Karpas-422 (cell line): ENCODE measurements at regions not wholly inside any gene's neighbourhood (a gene's known extent, or its start where the extent isn't known, plus 50 kb on each side); places are given as distances from the start of the nearest gene placed in this dataset.

Experiments
- DNase-seq: peaks from one replicate; pipeline ENCODE4 v3.0.0-alpha.2; 2015
- H2AFZ ChIP-seq: fragments of 200-600 bp; sonication (generic); 2 replicates; pipeline ENCODE4 v1.6.1; 2014; ENCODE audit warnings: antibody characterized with exemption, low read length, mixed read lengths
- H3K27ac ChIP-seq: fragments of 200-600 bp; sonication (generic); 2 replicates; pipeline ENCODE4 v1.5.1; 2014; ENCODE audit warnings: mild to moderate bottlenecking, low read length, moderate library complexity
- H3K27me3 ChIP-seq: fragments of 200-600 bp; sonication (generic); 2 replicates; pipeline ENCODE4 v1.6.1; 2014; ENCODE audit warnings: low read length, mixed read lengths
- H3K36me3 ChIP-seq: fragments of 200-600 bp; sonication (generic); 2 replicates; pipeline ENCODE4 v1.6.1; 2014; ENCODE audit warnings: low read length, mixed read lengths; ENCODE audit not compliant: insufficient read depth
- H3K4me1 ChIP-seq: fragments of 200-600 bp; sonication (generic); 2 replicates; pipeline ENCODE4 v1.6.1; 2014; ENCODE audit warnings: mild to moderate bottlenecking, low read length, mixed read lengths
- H3K4me2 ChIP-seq: fragments of 200-600 bp; sonication (generic); 2 replicates; pipeline ENCODE4 v1.6.1; 2014; ENCODE audit warnings: low read length, low read depth, mild to moderate bottlenecking; ENCODE audit not compliant: poor library complexity, severe bottlenecking
- H3K4me3 ChIP-seq: fragments of 200-600 bp; sonication (generic); 2 replicates; pipeline ENCODE4 v1.5.1; 2014; ENCODE audit warnings: mild to moderate bottlenecking, antibody characterized with exemption, low read length, mixed read lengths
- H3K79me2 ChIP-seq: fragments of 200-600 bp; sonication (generic); 2 replicates; pipeline ENCODE4 v1.6.1; 2014; ENCODE audit warnings: mild to moderate bottlenecking, low read length, mixed read lengths
- H3K9ac ChIP-seq: fragments of 200-600 bp; sonication (generic); 2 replicates; pipeline ENCODE4 v1.6.0; 2014; ENCODE audit warnings: low read length
- H3K9me2 ChIP-seq: fragments of 200-600 bp; sonication (generic), shearing (Covaris generic); replicated peaks from 2 replicates; pipeline ENCODE4 v1.6.0; 2014; ENCODE audit warnings: mild to moderate bottlenecking, low read length, moderate library complexity; ENCODE audit not compliant: insufficient read depth
- H3K9me3 ChIP-seq: fragments of 300-700, 200-600 bp; sonication (generic); 2 replicates; pipeline ENCODE4 v1.6.1; 2014; ENCODE audit warnings: low read length, mixed read lengths
- H4K20me1 ChIP-seq: fragments of 200-600 bp; sonication (generic); 2 replicates; pipeline ENCODE4 v1.6.1; 2014; ENCODE audit warnings: mild to moderate bottlenecking, antibody characterized with exemption, low read length, low read depth; ENCODE audit not compliant: insufficient read depth

- no peak overlapping the region for H3K27ac ChIP-seq
- DNase-seq, result no peak
- H3K27me3 ChIP-seq, result no peaks in the 10 kb centered on the region
- H3K9me3 ChIP-seq, result peaks cover 35% of the 10 kb centered on the region
- H2AFZ ChIP-seq, result no peak overlapping the region
- no peaks in the 10 kb centered on the region for H3K4me1 ChIP-seq
- H3K79me2 ChIP-seq, result no peaks in the 10 kb centered on the region
- no peak overlapping the region for H3K4me3 ChIP-seq
- no peaks in the 10 kb centered on the region for H3K36me3 ChIP-seq
- no peaks in the 10 kb centered on the region for H4K20me1 ChIP-seq
- no peak overlapping the region for H3K9ac ChIP-seq
- no peaks in the 10 kb centered on the region for H3K9me2 ChIP-seq
- H3K4me2 ChIP-seq, result no peak overlapping the region
Measured at GRCh38 chr1:189851806-189852367, 625.8 kb downstream of the BRINP3 start.

GRCh38 chr1:189859385-189859977 is 618.2 kb downstream of the BRINP3 start:
- no peak overlapping the region for H3K27ac ChIP-seq
- H3K4me3 ChIP-seq, result no peak overlapping the region
- no peaks in the 10 kb centered on the region for H3K79me2 ChIP-seq
- H3K27me3 ChIP-seq, result no peaks in the 10 kb centered on the region
- H3K36me3 ChIP-seq, result no peaks in the 10 kb centered on the region
- H3K9me2 ChIP-seq, result no peaks in the 10 kb centered on the region
- peak overlapping the region; percentile 46; the same call in 1 of the 2 replicates for H2AFZ ChIP-seq
- H4K20me1 ChIP-seq, result no peaks in the 10 kb centered on the region
- no peak overlapping the region for H3K4me2 ChIP-seq
- no peak overlapping the region for H3K9ac ChIP-seq
- peak; percentile 73 for DNase-seq
- peaks cover 30% of the 10 kb centered on the region for H3K9me3 ChIP-seq
- H3K4me1 ChIP-seq, result no peaks in the 10 kb centered on the region

GRCh38 chr1:189866606-189867005 is 611.1 kb downstream of the BRINP3 start:
- Histone ChIP-seq H3K27ac (no peak overlapping the region), H2AFZ (no peak overlapping the region), H3K79me2 (no peaks in the 10 kb centered on the region), H3K36me3 (no peaks in the 10 kb centered on the region), H3K4me2 (no peak overlapping the region), H3K4me1 (no peaks in the 10 kb centered on the region), H3K27me3 (no peaks in the 10 kb centered on the region), H3K9me2 (no peaks in the 10 kb centered on the region), H3K9me3 (peaks cover 3% of the 10 kb centered on the region; the same call in 1 of the 2 replicates), H3K9ac (no peak overlapping the region), H3K4me3 (no peak overlapping the region), H4K20me1 (no peaks in the 10 kb centered on the region)
- no peak for DNase-seq

DNA sequence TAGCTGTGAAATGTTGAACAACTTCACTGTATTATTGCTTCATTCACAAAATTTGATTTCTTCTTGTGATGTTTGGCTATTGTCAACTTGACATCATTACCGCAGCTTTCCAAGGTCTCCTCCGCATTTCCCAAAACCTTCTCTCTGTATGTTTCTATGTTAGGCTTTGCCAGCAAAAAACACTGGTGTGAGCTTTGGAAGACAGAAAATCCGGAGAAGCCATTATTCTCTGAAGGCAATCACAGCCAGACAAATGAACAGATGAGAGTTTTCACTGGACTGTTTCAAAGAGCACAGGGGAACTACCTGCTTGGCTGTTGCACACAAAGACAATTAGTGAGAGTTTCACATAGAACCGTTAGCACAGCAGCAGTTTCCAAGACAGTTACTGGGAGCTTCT is 609.6 kb downstream of the BRINP3 start:
- Histone ChIP-seq H3K9ac (no peak overlapping the region), H3K9me3 (no peaks in the 10 kb centered on the region; the same call in 1 of the 2 replicates), H3K4me3 (no peak overlapping the region), H3K79me2 (no peaks in the 10 kb centered on the region), H3K36me3 (no peaks in the 10 kb centered on the region), H2AFZ (no peak overlapping the region), H3K9me2 (no peaks in the 10 kb centered on the region), H4K20me1 (no peaks in the 10 kb centered on the region), H3K4me1 (no peaks in the 10 kb centered on the region), H3K27me3 (no peaks in the 10 kb centered on the region), H3K4me2 (no peak overlapping the region), H3K27ac (no peak overlapping the region)
- DNase-seq, result no peak

- Histone ChIP-seq H3K4me1 (no peaks in the 10 kb centered on the region), H3K79me2 (no peaks in the 10 kb centered on the region), H3K27ac (no peak overlapping the region), H3K4me3 (no peak overlapping the region), H2AFZ (no peak overlapping the region), H3K9me2 (no peaks in the 10 kb centered on the region), H3K4me2 (no peak overlapping the region), H3K9ac (no peak overlapping the region), H3K9me3 (peaks cover 17% of the 10 kb centered on the region), H3K36me3 (no peaks in the 10 kb centered on the region), H4K20me1 (no peaks in the 10 kb centered on the region), H3K27me3 (no peaks in the 10 kb centered on the region)
- DNase-seq, result no peak
Measured at GRCh38 chr1:189874715-189875435, 602.8 kb downstream of the BRINP3 start.

GRCh38 chr1:189880135-189880534 is 597.5 kb downstream of the BRINP3 start:
- Histone ChIP-seq H2AFZ (no peak overlapping the region), H3K36me3 (no peaks in the 10 kb centered on the region), H3K4me1 (no peaks in the 10 kb centered on the region), H3K4me2 (no peak overlapping the region), H3K79me2 (no peaks in the 10 kb centered on the region), H4K20me1 (no peaks in the 10 kb centered on the region), H3K9me3 (peaks cover 21% of the 10 kb centered on the region), H3K27ac (no peak overlapping the region), H3K27me3 (no peaks in the 10 kb centered on the region), H3K4me3 (no peak overlapping the region), H3K9me2 (no peaks in the 10 kb centered on the region), H3K9ac (no peak overlapping the region)
- no peak for DNase-seq

- H3K4me3 ChIP-seq, result no peak overlapping the region
- H3K27me3 ChIP-seq, result no peaks in the 10 kb centered on the region
- H3K4me2 ChIP-seq, result no peak overlapping the region
- no peak for DNase-seq
- H3K9ac ChIP-seq, result no peak overlapping the region
- H3K36me3 ChIP-seq, result no peaks in the 10 kb centered on the region
- peaks cover 4% of the 10 kb centered on the region; the same call in 1 of the 2 replicates for H3K9me3 ChIP-seq
- H3K27ac ChIP-seq, result no peak overlapping the region
- no peaks in the 10 kb centered on the region for H4K20me1 ChIP-seq
- H2AFZ ChIP-seq, result no peak overlapping the region
- H3K4me1 ChIP-seq, result no peaks in the 10 kb centered on the region
- no peaks in the 10 kb centered on the region for H3K79me2 ChIP-seq
- H3K9me2 ChIP-seq, result no peaks in the 10 kb centered on the region
Measured at GRCh38 chr1:189899686-189900425, 577.8 kb downstream of the BRINP3 start.

DNA sequence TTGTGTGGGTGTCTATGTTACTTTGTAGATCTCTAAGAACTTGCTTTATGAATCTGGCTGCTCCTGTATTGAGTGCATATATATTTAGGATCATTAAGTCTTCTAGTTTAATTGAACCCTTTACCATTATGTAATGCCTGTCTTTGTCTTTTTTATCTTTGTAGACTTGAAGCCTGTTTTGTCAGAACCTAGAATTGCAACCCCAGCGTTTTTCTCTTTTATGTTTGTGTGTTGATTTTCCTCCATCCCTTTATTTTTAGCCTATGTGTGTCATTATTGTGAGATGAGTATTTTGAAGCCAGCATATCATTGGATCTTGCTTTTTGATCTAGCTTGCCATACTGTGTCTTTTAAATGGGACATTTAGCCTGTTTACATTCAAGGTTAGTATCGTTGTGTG is 573.2 kb downstream of the BRINP3 start:
- Histone ChIP-seq H3K9me2 (no peaks in the 10 kb centered on the region), H3K9me3 (peaks cover 15% of the 10 kb centered on the region), H3K4me1 (no peaks in the 10 kb centered on the region), H3K4me2 (no peak overlapping the region), H3K4me3 (no peak overlapping the region), H3K9ac (no peak overlapping the region), H4K20me1 (no peaks in the 10 kb centered on the region), H3K36me3 (no peaks in the 10 kb centered on the region), H3K27me3 (no peaks in the 10 kb centered on the region), H2AFZ (no peak overlapping the region), H3K79me2 (no peaks in the 10 kb centered on the region), H3K27ac (no peak overlapping the region)
- no peak for DNase-seq
